ENCODE measurements at regions not wholly inside any gene's neighbourhood (a gene's known extent, or its start where the extent isn't known, plus 50 kb on each side); places are given as distances from the start of the nearest gene placed in this dataset.

DNA sequence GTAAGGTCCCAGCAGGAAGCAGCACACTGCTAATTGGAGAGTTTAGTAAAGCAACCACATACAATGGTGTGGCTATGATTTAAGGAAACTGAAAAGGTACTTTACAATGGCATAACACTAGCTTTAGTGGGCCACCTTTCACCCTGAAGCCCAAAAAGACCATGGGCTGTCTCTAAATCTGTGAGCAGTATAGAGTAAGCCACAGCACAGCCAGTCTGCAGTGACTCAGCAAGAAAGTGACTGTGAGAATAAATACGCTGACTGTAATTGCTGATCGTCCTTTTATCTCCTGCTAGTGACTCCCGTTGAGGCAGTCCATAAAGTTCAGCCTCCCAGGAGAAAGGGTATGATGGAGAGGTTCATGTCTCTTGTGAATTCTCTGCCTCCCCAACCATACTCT is 679.8 kb upstream of the KIF2B start:
- DNase-seq: no peak

DNA sequence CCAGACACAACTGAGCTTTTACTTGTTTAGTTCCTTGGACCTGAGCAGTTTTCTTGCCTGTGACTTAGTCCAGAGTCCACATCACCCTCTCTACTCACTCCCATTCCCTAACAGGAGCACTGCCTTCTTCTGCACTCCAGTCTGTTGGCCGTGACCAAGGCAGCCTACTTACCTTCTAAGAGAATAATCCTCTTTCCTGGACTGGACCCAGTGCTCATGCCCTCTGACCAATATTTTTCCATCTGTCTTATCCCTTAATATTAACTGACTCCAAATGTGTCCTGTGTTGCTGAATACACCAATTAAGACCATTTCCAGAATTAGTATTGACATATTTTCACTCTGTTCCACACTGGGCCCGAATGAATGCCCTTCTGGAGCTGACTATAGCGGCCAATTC is 681.0 kb upstream of the KIF2B start:
- no peak for DNase-seq

DNA sequence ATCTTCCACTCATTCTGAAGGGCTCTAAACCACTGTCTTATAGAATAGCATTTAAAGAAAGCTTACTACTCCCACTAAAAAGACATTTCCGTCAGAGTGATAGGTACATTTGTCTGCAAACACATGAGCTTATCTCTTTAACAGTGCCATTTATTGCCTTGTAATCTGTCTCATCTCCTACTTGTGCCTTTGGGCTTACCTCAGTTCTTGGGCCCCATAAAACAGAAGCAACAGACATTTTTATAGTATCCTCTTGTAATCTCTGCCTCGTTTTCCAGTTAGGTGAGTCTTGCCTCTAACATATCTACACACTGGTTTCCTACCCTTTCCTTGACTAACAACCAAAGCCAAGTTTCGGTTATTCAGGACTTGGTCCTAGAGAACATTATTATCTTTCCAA is 681.4 kb upstream of the KIF2B start:
- DNase-seq: no peak

DNA sequence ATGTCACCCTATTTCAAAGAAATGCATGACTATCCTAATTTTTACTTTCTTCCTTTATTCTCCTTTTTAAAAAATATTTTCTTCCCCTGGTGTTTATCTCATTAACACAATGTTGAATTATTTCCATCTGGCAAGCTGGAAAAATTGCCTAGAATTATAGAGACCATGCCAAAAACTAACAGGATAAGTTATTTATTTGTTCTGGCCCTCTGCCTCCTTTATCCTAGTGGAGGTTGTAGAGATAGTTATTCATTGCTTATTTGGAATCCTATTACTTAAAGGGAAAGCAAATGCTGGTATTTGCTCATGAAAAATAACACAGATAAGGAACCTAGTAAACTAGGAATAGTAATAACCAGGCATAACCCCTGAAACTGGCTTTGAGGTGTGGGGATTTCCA is 684.9 kb upstream of the KIF2B start:
- no peak for DNase-seq

DNA sequence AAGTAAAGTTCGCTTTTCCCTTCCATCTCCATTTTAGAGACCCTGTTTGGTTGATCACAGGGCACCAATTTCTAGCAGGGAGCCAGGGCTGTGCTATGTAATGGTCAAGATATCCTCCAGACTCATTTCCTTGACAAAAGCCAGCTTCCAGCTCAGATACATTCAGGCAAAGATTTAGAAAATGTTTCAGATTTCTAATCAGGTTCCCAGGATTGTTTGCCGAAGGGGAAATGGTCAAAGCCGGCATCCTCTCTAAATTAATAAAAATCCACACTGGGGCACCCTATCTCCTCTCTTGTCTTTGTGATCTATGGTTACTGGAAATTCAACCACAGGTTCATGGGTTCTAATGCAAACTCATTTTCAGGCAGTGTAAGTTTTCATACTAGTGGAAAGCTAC is 686.8 kb upstream of the KIF2B start:
- no peak for DNase-seq

DNA sequence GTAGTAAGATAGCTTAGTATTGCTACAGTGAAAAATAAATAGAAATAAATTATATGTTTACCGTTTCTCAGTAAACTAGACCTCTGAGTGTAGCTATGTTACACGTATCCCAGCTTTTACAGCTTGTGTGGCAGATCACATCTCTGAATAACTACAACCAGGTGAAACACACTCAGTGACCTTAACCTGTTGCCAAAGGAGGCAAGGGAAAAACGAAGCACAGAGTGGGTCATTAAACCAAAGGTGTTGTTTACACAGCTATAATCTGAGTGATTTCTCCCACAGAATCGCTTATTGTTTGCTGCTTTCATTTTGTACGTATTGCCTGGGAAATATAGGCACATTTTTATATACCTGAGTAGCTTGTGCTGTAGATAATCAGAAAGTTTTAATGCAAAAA is 688.2 kb upstream of the KIF2B start:
- no peak for DNase-seq

DNA sequence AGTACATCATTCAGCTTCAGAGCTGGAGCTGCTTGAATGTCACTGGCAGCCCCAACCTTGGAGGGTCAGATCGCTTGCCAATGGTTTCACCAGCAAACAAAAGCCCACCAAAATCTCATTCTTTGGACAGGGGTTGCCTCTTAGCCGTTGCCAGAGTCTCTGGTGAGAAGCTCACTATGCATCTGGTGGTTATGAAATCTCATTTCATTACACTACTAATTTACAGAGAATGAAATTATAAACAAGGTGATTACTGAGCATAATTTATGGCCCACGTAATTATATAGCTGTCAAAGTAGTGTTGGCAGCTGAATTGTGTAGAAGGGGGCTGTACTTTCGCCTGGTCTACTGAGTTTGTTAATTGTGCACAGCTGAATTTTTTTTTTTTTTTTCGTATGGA is 688.9 kb upstream of the KIF2B start:
- no peak for DNase-seq

DNA sequence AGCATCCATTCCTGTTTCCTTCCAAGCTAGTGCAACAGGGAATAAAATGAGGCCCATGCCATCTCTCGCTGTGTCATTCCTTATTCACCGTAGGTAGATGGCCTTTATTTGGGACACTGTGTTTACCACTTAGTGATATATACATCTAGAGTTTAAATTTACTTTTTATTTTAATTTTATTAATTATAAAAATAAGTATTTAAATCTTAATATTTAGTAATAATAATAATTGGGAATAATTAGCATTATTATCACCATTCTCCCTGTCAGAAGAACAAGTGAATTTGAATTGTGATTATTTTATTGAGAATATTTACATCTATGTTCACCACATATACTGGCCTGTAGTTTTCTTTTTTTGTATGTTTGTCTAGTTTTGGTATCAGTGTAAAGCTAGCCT is 692.9 kb upstream of the KIF2B start:
- DNase-seq: no peak

DNA sequence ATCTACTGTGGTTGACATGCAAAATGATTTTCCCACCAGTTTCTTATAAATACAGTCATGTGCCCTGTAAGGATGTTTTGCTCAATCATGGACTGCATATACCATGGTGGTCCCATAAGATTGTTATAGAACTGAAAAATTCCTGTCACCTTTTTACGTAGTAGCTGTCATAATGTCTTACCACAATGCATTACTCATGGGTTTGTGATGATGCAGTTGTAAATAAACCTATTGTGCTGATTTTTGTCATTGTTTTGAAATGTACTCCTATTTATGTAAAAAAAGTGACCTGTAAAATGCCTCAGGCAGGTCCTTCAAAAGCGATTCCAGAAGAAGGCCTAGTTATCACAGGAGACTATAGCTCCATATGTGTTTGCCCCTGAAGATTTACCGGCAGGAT is 695.4 kb upstream of the KIF2B start:
- no peak for DNase-seq

DNA sequence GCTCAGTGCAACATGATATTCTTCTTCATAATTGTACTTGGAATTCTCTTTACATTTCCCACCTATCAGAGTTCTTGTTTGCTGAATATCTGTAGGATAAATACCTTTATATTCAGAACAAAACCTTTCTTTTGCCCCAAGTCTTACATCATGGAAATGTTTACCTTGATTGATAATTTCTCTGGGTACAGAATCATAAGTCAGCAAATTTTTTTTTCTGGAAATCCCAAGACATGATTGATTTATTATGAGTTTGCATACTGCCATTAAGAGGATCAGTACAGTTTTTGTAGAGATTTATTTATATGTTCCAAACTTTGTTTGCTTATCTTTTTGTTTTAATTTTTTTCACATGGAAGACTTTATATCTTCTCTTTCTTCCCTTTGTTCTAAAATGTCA is 699.8 kb upstream of the KIF2B start:
- DNase-seq: no peak

DNA sequence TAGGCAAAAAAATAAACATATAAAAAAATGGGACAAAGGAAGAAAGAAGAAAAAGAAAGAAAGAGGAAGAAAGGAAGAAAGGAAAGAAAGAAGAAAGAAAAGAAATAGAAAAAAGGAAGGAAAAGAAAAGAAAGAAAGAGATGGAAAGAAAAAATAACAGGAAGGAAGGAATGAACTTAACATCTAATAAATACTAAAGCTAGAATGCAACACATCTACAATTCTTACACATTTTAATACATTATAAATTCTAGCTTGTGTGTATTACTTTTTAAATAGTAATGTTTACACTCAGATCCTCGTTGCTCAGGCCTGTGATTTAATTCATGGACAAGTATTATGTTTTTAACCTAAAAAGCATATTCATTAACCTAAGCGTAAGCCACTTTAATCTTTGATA is 703.0 kb upstream of the KIF2B start:
- DNase-seq: no peak

DNA sequence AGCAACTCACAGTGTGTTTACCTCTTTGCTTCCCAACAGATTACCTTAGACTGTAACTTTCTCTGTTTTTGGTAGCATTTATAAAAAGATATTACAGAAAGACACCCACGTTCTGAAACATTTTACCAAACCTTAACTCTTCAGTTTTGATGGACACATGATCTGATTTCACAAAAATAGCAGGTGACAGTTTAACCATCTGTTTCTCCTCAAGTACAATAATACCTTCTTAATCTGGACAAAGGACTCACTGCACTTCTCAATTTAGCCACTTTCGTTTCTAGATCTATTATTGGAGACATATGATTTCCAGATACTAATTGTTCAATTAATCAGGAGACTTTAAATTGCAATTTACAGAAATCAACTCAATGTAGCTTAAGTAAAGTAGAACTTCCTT is 703.8 kb upstream of the KIF2B start:
- no peak for DNase-seq

DNA sequence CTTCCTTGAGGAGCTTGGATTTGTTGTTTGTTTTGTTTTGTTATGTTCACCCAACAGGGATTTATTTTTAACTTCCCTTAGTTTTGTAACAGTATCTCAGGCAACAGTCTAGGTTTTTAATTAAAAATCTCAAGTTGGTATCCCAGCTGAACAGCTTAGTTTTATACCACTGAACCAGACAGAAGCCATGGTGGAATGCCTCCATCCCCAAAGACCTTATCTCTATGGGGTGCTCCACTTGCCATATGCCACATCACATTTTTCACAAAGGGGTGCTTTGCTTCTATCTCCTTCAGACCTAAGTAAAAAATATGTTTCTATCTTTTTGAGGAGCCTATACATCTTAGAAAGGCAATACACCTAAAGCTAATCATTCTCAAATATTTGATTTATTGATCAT is 715.8 kb upstream of the KIF2B start:
- no peak for DNase-seq

DNA sequence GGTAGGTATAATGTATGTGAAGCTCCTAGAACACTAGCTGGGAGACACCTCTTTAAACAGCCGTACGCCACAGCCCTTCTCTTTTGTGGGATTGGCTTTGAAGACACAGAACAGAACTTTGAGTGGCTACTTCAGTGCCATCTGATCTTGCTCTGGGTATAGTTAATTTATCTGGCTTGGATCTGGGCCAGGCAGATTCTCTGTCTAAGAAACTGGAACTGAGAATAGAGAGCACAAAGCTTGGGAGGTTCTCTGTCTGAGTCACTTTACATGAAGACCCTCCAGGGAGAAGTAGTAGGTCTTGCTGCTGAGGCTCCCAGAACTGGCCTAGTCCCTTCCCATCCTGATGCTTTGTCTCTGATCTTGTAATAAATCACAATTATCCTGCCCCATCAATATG is 721.0 kb upstream of the KIF2B start:
- no peak for DNase-seq

DNA sequence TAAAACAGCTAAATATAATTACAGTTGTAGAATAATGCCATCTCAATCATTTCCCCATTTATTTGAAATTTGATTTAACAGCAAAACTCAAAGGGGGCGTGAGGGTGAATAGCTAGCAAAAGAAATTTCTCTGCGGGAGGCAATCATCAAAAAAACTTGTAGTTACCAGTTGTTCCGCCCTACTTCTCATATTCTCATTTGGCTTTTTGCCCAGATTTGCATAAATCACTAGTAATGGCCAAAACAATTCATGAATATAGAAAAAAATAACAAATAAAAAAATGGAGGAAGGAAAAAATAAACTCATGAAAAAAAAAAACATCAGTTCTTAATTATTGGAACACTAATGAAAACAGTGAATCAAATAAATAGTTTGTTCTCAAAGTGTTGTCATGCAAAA is 722.6 kb upstream of the KIF2B start:
- DNase-seq: no peak

DNA sequence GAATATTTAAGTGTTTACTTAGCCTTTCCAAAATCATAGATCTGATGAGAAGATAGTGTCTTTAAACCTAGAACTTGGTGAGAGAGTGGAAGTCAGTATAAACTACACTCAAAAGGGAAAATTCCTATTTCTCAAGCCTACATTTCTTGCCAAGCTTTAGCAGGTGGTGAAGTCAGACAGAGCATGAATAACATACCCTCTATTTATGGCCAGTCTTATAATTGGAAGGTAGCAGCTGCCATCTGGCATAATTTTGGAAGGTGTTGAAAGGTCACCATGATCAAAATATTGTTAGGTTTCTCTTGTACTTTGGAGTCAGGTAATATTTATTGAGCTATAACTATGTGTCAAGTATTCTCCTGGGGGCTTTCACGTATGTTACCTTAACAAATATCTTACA is 729.3 kb upstream of the KIF2B start:
- no peak for DNase-seq

DNA sequence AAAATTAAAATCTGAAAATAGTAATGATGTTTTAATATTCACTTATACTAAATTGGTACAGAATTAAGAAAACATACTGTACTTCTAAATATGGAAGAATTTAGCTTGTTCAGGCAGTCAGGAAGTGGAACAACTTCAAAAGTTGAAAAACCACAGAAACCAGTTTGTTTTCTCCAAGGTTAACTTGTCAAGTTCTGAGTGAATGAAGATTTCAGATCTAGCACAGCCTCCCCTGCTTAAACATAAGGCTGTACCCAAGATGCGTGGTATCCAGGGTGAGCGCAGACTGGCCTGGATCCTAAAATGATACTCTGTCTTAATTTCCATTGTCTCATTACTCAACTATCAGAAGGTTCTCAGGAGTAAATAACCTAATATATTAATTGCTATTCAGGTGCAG is 730.7 kb upstream of the KIF2B start:
- no peak for DNase-seq

DNA sequence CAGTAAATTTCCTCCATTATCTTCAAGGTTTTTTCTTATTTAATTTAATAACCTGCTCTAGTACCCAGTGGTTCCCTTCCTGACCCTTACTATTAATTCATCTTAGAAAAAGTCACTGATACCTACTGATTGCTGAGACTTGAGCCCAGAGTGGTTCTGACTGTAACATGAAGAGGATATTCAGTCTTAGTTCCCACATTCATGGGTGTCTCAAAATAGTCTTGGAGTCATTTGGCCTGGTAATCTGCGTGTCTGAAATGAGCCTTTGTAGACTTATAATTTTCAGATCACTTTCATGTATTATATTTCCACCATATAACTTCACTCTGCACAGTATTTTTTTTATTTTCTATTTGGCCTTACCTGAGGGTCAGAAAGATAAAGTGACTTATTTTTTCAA is 732.0 kb upstream of the KIF2B start:
- DNase-seq: no peak

DNA sequence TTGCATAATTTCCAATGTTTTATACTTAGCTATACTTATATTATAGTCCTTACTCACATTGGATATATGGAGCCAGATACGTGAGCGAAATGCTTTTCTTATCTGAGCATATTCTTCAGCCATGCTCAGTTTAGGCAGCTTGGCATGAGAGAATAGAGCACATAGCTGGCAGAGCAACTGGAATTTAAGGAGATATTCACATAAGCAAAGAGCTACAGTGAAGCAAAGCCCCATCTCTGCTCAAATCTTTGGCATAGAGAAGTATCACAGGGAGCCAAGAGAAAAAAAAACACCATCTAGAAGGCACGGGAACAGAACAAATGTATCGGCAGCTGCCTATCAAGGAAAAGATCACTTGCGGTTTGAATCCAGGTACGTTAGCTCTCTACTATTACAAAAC is 734.2 kb upstream of the KIF2B start:
- DNase-seq: no peak

DNA sequence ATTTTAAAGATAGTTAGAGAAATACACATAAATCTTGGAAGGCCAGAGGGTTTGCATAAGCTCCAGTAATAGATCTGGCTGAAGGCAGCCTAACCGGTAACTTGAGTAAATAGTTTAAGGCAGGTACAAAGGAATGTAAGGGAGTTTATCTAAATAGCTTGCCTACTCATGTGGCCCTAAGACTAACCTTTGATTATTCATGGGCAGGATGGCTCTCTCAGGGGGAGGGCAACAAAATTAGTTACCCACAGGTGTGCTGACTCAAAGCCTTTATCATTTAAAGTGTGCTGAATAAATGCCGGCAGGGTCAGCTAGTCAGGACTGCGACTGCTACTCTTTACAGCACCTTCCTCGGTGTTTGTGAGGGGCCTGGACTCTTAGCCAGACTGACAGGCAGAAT is 761.3 kb upstream of the KIF2B start:
- DNase-seq: no peak

DNA sequence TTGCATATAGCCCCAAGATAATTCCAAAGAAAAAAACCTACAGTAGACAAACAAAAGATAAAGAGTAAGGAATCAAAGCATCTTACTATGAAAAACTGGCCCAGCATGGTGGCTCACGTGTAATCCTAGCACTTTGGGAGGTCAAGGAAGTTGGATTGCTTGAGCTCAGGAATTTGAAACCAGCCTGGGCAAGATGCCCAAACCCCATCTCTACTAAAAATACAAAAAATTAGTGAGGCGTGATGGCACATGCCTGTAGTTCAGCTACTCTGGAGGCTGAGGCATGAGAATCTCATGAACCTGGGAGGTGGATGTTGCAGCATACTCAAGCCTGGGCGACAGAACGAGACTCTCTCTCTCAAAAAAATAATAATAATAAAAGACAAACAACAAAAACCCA is 764.7 kb upstream of the KIF2B start:
- no peak for DNase-seq

DNA sequence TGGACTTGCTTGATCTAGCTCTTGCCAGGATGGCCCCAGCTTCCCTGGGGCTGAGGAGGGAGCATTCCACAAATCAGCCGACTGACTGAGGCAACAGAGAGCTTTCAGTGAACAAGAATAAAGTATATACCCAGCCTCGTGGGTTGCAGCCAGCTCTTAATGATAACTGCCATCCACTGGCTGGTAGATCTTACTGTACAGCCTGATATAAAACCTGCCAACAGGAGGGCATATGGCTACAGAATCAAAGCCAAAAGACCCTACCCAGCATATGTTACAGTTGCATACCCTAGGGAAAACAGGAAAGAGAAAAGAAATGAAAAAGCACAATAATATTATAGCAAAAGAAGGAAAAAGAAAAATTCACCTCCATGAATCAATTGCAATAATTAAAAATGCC is 775.9 kb upstream of the KIF2B start:
- DNase-seq: no peak

DNA sequence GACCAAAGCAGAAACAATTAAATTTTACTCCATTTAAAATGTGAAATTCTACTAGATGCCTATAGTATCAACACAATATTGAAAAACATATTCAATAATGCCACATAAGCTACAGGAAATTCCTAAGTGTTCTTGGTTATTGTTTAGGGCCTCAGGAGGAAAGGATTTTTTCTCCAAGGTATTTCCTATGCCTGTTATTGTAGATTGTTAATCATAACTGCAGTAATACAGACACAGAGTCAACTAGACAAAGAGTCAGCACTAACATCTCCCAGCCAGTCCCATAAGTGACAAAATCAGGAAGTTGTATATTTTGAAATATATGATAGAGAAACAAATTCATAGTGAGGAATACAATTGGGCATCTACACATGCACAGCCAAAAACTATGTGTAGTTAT is 782.7 kb upstream of the KIF2B start:
- DNase-seq: no peak

DNA sequence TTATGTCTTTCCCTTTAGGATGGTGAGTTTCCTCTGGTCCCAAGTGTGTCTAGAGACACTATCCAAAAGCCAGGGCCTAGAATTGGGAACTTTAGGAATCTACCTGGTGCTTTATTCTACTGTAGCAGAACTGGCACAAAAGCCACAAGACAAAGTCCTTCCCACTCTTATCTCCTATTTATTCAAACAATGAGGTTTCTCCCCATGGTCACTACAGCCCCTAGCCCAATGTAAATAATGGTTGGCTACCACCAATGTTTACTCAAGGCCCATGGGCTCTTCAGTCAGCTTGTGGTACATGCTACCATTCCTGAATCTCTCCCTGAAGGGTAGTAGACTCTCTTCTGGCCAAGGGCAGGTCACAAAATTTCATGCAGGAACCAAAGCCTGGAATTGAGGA is 789.4 kb upstream of the KIF2B start:
- DNase-seq: no peak

DNA sequence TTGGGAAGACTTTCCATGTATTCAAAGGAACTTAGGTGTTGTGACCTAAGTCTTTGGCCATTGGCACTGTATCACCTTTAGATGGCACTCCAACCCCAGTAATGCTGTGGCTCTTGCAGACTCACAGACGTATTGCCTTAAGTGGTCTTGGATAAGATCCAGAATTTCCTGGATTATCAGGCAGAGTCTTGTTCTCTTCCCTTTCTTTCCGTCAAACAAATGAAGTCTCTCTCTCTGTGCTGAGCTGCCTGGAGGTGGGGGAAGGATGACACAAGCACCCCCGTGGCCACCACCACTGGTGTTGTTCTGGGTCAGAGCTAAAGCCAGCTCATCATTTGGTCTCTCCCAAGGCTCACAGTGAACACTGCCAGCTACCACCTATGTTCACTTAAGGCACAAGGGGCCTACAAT is 789.9 kb upstream of the KIF2B start:
- no peak for DNase-seq

DNA sequence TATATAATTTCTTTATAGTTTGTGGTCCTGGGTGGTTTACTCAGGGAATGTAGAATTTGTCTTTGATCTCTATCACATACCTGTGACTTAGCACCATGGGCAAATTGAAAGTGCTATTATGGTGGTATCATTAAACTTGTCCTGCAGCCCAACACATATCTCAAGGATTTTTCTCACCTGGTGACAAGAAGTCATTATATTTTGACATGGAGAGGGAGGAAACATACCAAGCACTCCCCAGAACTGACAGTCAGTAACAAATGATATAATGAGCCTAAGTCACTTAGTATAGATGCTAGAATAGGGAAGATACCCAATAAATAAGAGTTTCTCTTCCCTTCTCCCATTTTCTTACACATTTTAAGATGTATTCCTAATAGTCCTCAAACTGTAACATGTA is 805.5 kb upstream of the KIF2B start:
- no peak for DNase-seq

DNA sequence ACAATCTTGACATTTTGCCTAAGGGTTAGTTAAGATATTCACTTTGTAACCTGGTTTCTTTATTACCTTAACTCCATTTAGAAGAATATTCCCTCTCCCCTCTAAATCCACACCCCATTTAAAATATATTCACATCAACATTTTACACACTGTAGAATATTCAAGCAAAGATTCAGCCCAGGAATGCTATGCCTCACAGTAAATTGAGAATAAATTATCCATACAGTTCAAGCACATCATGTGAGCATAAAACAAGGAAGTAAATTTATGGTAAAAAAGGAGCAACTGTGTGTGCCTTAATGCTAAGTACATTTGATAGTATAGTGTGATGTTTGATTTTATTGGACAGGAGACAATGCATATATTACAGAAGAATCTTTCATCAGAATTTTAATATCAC is 806.6 kb upstream of the KIF2B start:
- DNase-seq: no peak

Measured in bone marrow (tissue), 2 donors.